MCF 10A (cell line): ENCODE measurements at regions not wholly inside any gene's neighbourhood (a gene's known extent, or its start where the extent isn't known, plus 50 kb on each side); places are given as distances from the start of the nearest gene placed in this dataset.
"Not testable (repeated sequence)": the region's sequence is repeated elsewhere in the genome, so short reads cannot be mapped to it uniquely, and the experiment has no call there.

ENCODE experiments used
- BruUV-seq: library from RNA; stranded (reverse); fragments of 400-500 nt; replicated peaks from 2 replicates; lab custom pipeline; 2021; lab: Mats Ljungman, UMichigan
- CTCF ChIA-PET: fragments of 300-600 bp; sonication (Branson Sonifier 250); formaldehyde crosslinking; extraction: SDS; loops from one replicate; lab custom pipeline; 2021; ENCODE audit warnings: antibody characterized with exemption, inconsistent platforms; lab: Yijun Ruan, JAX
- POLR2A ChIA-PET: fragments of 300-600, 350-650 bp; sonication (Branson Sonifier 250); formaldehyde crosslinking; extraction: SDS; loops from one replicate; lab custom pipeline; 2020; ENCODE audit warnings: antibody characterized with exemption, inconsistent platforms; lab: Yijun Ruan, JAX
- DNase-seq: peaks from one replicate; pipeline ENCODE4 v3.0.0-alpha.2; 2018; ENCODE audit not compliant: unreplicated experiment
- H3K27ac Mint-ChIP-seq: one replicate; pipeline ENCODE4 v1.8.0; 2022; ENCODE audit warnings: mild to moderate bottlenecking, low read depth, mixed read lengths; ENCODE audit not compliant: unreplicated experiment
- H3K27me3 Mint-ChIP-seq: one replicate; pipeline ENCODE4 v1.8.0; 2022; ENCODE audit warnings: mixed read lengths; ENCODE audit not compliant: insufficient read depth, unreplicated experiment
- H3K36me3 Mint-ChIP-seq: one replicate; pipeline ENCODE4 v1.8.0; 2022; ENCODE audit warnings: mild to moderate bottlenecking, moderate library complexity, mixed read lengths; ENCODE audit not compliant: insufficient read depth, unreplicated experiment
- H3K4me1 Mint-ChIP-seq: one replicate; pipeline ENCODE4 v1.8.0; 2022; ENCODE audit warnings: mixed read lengths; ENCODE audit not compliant: insufficient read depth, unreplicated experiment
- H3K4me3 Mint-ChIP-seq: one replicate; pipeline ENCODE4 v1.8.0; 2022; ENCODE audit warnings: mild to moderate bottlenecking, moderate library complexity, mixed read lengths; ENCODE audit not compliant: unreplicated experiment
- H3K9me3 Mint-ChIP-seq: one replicate; pipeline ENCODE4 v1.8.0; 2022; ENCODE audit warnings: mixed read lengths; ENCODE audit not compliant: unreplicated experiment
- CTCF ChIP-seq: fragments of 200-600 bp; IDR thresholded peaks from one replicate; pipeline ENCODE4 v1.8.0; 2022; ENCODE audit warnings: antibody characterized with exemption, mild to moderate bottlenecking; ENCODE audit not compliant: unreplicated experiment
- intact Hi-C: fragments of 100-400 bp; cut with micrococcal nuclease; formaldehyde crosslinking; loops from 2 replicates; pipeline ENCODE4 v1.14.1; 2022

GRCh38 chr10:55747244-55747643 is 613.8 kb downstream of the ZWINT start:
- H3K27ac Mint-ChIP-seq: no peak overlapping the region
- no TSS peak for BruUV-seq
- POLR2A ChIA-PET: no interaction called here
- peaks cover 66% of the 10 kb centered on the region for H3K27me3 Mint-ChIP-seq
- no peak for TF ChIP-seq CTCF
- H3K4me1 Mint-ChIP-seq: no peaks in the 10 kb centered on the region
- H3K36me3 Mint-ChIP-seq: no peaks in the 10 kb centered on the region
- no peak overlapping the region for H3K4me3 Mint-ChIP-seq
- H3K9me3 Mint-ChIP-seq: no peaks in the 10 kb centered on the region
- DNase-seq: peak; percentile 25
- CTCF ChIA-PET: no interaction called here
- intact Hi-C loops: loop anchor here (10.0 kb wide), 1 partner anchor 302 kb away; no protein-coding TSS in a partner anchor

- ChIA-PET POLR2A (no interaction called here), CTCF (no interaction called here)
- no peak overlapping the region for H3K4me3 Mint-ChIP-seq
- no peak overlapping the region for H3K27ac Mint-ChIP-seq
- BruUV-seq: no TSS peak
- TF ChIP-seq CTCF: no peak
- no peak for DNase-seq
- intact Hi-C loops: loop anchor here (10.0 kb wide), 1 partner anchor 301 kb away; no protein-coding TSS in a partner anchor
- H3K4me1 Mint-ChIP-seq: no peaks in the 10 kb centered on the region
- H3K36me3 Mint-ChIP-seq: no peaks in the 10 kb centered on the region
- H3K27me3 Mint-ChIP-seq: peaks cover 78% of the 10 kb centered on the region
- H3K9me3 Mint-ChIP-seq: no peaks in the 10 kb centered on the region
Measured at GRCh38 chr10:55746002-55746401, 615.1 kb downstream of the ZWINT start.

DNA sequence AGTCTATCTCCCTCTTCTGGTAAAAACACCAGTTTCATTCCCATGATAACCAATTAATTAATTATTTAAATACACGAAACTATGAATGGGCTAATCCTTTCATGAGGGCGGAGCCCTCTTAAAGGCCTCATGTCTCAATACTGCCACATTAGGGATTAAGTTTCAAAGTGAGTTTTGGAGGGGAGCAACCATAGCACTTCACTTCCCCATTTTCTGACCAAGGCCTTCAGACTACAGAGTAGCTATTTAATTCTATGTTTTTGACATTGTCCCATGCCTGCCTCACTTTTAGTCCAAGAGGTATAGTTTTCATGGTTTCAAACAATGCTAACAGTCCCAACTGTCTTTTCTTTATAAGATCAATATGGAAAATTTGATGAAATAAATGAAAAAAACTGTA is 618.6 kb downstream of the ZWINT start:
- DNase-seq: no peak
- BruUV-seq: no TSS peak
- Mint-ChIP-seq H3K27me3 (peaks cover 64% of the 10 kb centered on the region), H3K27ac (no peak overlapping the region), H3K36me3 (no peaks in the 10 kb centered on the region), H3K9me3 (no peaks in the 10 kb centered on the region), H3K4me1 (peaks cover 8% of the 10 kb centered on the region), H3K4me3 (no peak overlapping the region)
- intact Hi-C loops: loop anchor here (5.0 to 10.0 kb wide), 2 partner anchors 75 to 298 kb away; no protein-coding TSS in a partner anchor
- CTCF ChIA-PET: interaction anchor here (0.8 kb wide), 1 partner anchor 10 kb away, joined by 5 read pairs; no protein-coding TSS in a partner anchor
- TF ChIP-seq CTCF: no peak
- POLR2A ChIA-PET: no interaction called here

DNA sequence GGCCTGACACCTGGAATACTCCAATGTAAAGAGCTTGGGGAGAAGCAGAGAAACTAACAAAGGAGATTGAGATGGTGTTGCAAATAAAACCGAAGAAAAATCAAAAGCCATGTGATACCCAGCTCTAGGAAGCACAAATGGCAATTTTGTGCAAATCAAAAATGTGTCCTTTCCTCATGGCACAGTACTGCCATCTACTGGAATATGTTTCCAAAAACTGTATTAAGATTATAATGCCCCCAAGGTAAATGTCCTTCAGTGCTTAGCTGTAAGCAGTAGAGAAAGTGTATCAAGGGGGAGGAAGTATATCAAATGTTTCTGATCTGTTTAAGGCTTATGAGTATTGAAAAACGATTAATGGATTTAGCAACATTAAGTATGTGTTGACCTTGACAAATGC is 620.3 kb downstream of the ZWINT start:
- H3K27me3 Mint-ChIP-seq: peaks cover 46% of the 10 kb centered on the region
- H3K27ac Mint-ChIP-seq, H3K36me3 Mint-ChIP-seq, BruUV-seq, H3K4me1 Mint-ChIP-seq, H3K9me3 Mint-ChIP-seq, H3K4me3 Mint-ChIP-seq, POLR2A ChIA-PET: not testable (repeated sequence)
- intact Hi-C loops: loop anchor here (5.0 to 10.0 kb wide), 2 partner anchors 73 to 296 kb away; no protein-coding TSS in a partner anchor
- CTCF ChIA-PET: interaction anchor here (0.6 to 1.5 kb wide), 7 partner anchors 10 to 1919 kb away, joined by 3 to 8 read pairs (median 3); no protein-coding TSS in a partner anchor
- peak; percentile 54 for DNase-seq
- peak; percentile 47 for TF ChIP-seq CTCF
